Endometrium (tissue), 2 donors: ENCODE measurements at regions not wholly inside any gene's neighbourhood (a gene's known extent, or its start where the extent isn't known, plus 50 kb on each side); places are given as distances from the start of the nearest gene placed in this dataset.

ENCODE experiments used
- FAIRE-seq: peaks from 2 replicates; lab custom pipeline; 2012; peaks lifted over from hg19 to GRCh38; lab: Jason Lieb, UNC
- donor health status: control.
- donor health status: control.

- FAIRE-seq: no peak
Measured at GRCh38 chr10:131651674-131652437, 249.0 kb upstream of the PPP2R2D start.

- no peak for FAIRE-seq
Measured at GRCh38 chr10:131652438-131653139, 248.2 kb upstream of the PPP2R2D start.

- no peak for FAIRE-seq
Measured at GRCh38 chr10:131653140-131653539, 247.7 kb upstream of the PPP2R2D start.

DNA sequence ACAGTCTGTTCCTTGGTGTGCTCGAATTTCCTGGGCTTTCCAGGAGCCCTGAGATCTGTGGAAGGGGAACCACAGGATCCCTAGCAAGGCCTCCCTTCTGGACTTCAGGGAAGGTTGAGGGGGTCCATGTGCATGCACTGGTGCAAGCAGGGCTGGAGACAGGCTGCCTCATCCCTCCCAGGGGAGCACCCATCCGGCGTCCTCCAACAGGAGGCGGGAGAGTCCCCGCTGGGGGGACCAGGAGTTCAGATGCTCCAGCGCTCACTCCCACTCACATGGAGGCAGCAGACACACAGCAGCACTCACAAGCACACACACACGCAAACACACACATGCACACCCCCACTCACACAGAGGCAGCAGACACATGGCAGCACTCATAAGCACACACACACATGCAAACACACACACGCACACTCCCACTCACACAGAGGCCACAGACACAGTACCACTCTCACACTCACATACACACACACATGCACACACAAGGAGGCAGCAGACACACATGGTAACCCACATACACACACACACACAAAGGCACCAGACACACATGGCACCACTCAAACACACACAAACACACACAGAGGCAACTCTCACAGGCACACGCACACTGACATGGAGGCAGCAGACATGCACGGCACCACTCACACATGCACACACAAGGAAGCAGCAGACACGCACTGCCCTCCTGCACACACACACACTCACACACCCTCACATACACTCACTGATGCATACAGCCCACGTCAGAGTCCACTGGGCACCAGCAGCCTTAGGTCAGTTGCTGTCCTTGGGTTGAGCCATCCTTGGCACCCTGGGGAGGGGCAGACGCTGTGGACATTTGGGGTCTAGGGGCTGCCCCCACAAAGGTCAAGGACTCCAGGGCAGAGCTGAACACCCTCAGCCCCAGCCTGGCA is 247.0 kb upstream of the PPP2R2D start:
- FAIRE-seq: no peak

DNA sequence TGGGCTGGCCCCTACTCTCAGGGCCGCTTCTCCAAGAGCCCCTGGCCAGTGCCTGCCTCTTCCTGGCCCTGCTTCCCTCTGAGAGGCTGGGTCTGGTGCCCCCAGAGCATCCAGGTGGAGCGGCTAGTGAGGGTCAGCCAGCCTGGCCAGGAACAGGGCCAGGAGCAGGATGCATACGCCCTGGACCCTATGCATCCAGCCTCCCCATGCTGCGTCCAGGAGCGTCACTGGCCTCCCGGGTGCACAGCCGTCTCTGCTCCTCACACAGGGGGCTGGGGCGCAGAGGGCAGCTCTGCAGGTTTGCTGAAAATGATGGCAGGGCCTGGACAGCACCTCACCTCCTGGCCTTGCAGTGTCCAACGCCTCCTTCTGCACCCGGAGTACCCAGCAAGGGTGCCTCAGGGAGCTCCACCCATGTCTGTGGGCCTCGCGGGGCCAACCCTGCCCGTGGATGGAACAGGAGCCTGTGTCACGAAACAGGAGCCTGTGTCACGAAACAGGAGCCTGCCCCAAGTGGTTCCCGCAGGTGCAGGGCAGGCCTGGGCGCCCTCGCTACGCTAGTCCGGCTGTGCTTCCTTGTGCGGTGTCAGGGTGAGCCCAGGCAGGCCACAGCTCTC is 246.2 kb upstream of the PPP2R2D start:
- FAIRE-seq: no peak

DNA sequence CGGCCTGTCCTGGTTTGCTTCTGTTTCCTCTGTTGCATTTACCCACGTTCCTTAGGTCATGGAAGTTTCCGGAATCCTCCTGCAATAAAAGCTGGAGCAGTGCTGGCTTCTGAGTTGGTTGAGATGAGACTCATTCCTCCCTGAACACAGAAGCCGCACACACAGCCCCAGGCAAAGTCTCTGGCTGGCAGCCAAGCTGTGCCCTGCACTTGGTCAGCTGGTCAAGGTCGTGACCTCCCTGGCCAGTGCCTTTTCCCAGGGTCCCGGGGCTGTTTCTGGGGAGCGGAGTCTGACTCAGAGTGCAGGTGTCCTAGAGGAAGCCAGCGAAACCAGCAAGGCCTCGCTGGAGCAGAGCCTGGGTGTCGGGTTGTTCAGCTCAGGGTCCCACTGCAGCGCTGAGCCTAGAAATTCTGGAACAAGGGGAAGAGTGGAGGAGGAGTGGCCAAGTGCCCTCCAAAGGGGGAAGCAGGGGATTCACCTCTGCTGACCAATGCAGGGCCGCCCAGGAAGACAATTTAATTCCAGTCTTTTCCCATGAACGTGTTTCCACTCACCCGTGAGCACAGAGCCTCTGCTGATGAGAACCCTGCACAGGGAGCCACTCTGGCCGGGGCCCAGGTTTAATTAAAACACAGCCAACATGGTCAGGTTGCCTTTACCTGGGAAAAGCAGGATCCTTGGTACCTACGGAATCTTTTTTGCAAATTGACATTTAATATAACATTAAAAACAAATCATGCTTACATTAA is 245.5 kb upstream of the PPP2R2D start:
- FAIRE-seq: no peak

DNA sequence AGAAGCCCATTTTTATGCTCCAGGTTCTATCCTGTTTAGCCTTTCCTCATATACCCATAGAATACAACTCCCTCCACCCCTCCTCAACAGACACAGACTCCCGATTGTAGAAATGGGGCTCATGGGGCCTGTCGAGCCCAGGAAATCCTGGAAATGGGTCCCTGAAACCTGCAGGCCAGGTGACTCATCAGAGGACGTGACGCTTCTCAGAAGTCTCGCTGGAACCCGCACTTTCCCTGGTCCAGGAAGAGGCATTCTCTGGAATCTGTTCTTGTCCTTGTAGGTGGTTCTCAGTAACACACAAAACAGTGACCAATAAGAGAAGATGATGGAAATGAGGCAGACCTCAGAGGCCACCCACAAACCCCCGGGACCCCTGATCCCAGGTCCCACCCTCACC is 244.8 kb upstream of the PPP2R2D start:
- FAIRE-seq: no peak

- no peak for FAIRE-seq
Measured at GRCh38 chr10:131656431-131656841, 244.4 kb upstream of the PPP2R2D start.

GRCh38 chr10:131657318-131657984 is 243.4 kb upstream of the PPP2R2D start:
- FAIRE-seq: no peak

DNA sequence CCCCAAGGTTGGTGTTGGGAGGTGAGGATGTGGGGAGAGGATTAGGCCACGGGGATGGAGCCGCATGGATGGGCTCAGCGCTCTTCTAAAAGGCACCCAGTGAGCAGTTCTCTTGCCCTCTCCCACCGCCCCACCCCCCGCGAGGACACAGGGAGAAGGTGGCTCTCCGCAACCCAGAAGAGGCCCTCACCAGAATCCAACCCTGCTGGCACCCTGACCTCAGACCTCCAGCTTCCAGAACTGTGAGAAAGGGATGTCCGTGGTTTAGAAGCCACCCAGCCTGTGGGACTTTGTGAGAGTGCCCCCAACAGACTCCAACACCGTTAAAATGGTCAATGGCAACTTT is 242.8 kb upstream of the PPP2R2D start:
- FAIRE-seq: no peak

- no peak for FAIRE-seq
Measured at GRCh38 chr10:131658476-131659110, 242.2 kb upstream of the PPP2R2D start.

DNA sequence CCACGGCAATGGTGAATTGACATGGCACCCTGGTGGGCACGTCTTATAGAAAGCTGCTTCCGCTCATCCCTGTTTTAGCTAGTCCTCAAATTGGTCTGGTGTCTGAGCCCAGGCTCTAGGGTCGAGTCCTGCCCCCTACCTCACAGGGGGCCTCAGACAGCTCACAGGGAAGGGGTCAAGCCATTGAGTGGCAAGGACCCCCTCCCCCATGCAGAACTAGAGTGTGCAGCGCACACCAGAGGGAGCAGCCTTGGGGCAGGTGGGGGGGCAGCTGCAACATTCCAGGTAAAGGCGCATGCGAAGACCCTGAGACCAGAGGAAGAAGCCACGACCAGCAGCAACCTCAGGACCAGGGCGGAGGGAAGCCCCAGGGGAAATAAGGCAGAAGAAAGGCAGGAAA is 240.4 kb upstream of the PPP2R2D start:
- no peak for FAIRE-seq

- no peak for FAIRE-seq
Measured at GRCh38 chr10:131662851-131663250, 238.0 kb upstream of the PPP2R2D start.

DNA sequence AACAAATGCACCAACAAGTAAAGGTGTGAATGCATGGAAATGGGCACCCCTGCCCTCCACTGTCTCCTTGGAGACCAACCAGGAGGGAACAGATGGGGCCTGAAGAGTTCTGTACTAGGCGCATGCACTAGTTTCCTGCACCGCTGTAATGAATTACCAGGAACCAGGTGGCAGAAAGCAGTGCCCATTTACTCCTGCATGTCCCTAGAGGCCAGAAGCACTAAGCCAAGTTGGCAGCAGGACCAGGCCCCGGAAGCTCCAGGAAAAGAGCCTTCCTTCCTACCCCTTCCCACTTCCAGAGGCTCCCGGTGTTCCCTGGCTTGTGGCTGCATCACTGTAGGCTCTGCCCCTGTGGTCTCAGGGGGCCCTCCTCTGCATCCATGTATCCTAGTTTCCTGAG is 237.5 kb upstream of the PPP2R2D start:
- FAIRE-seq: no peak

GRCh38 chr10:131666091-131666490 is 234.7 kb upstream of the PPP2R2D start:
- no peak for FAIRE-seq

- FAIRE-seq: no peak
Measured at GRCh38 chr10:131667047-131667446, 233.8 kb upstream of the PPP2R2D start.

DNA sequence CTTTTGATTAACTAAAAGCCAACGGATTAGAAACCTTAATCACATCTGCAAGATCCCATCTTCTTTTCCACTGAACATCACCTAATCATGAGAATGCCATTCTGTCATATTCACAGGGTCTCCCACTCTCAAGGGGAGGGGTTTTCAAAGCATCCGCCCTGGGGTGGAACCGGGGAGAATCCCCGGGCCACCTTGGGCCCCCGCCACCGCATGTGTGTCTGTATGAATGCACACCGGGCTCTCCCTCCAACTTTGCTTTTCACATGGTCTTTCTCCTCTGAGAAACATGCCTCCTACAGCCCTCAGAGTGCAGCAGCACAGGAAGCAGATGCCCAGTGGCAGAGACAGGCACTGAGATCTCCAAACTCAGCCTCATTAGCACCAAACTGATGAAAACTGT is 233.2 kb upstream of the PPP2R2D start:
- FAIRE-seq: no peak

DNA sequence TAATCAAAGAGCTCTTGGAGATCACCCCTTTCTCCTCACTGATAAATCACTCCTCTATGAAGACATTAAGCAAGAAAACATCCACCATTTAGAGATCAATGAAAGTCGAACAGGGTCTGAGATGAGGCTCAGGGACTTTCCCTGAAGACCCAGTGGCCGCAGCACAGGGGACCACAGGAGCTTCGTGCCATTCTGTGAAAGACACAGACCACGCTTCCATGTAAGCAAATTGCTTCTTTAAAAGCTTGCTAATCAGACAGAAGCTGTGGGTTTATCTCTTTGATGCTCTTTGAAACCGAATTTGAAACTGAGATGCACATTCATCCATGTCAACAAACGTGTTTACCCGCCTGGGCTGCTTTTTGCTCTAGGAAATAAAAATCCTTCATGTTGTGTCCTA is 231.9 kb upstream of the PPP2R2D start:
- FAIRE-seq: no peak

DNA sequence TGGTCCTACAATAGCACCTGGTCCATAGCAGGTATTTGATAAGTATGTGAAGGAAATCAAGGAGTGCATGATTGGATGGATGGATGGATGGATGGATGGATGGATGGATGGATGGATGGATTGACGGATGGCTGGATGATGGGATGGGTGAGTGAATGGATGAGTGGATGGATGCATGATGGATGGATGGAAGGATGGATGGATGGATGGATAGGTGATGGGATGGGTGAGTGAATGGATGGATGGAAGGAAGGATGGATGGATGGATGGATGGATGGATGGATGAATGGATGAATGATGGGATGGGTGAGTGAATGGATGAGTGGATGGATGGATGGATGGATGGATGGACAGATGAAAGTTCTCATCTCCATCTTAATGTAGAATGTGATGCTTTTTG is 231.0 kb upstream of the PPP2R2D start:
- no peak for FAIRE-seq

DNA sequence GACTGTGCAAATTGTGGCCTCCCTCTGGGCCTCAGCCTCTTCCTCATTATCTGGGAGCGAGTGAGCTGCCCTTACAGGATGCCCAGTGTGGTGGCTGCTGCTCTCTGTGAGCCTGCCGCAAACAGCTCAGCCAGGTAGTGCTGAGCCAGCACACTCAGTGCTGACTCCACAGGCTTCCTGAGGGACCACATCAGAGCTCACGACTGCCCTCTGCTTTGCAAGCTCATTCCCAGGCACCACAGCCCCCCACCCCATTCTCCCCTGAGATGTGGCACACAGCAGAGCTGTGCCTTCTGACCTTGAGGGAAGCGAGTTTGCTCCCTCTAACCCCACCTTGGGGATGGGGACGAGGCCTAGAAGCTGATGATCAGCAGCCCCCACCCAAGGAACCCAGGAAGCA is 230.5 kb upstream of the PPP2R2D start:
- no peak for FAIRE-seq

GRCh38 chr10:131673396-131673795 is 227.4 kb upstream of the PPP2R2D start:
- no peak for FAIRE-seq
